GM23248 (cell line): ENCODE measurements at regions not wholly inside any gene's neighbourhood (a gene's known extent, or its start where the extent isn't known, plus 50 kb on each side); places are given as distances from the start of the nearest gene placed in this dataset.

Experiments
- DNase-seq: peaks from one replicate; pipeline ENCODE4 v3.0.0-alpha.2; 2015
- H2AFZ ChIP-seq: fragments of 200-600 bp; sonication (generic); 2 replicates; pipeline ENCODE4 v1.6.1; 2016; ENCODE audit warnings: antibody characterized with exemption
- H3F3A ChIP-seq: fragments of 200-600 bp; sonication (generic); 2 replicates; pipeline ENCODE4 v1.6.1; 2016; ENCODE audit warnings: mild to moderate bottlenecking, antibody characterized with exemption, mixed run types; ENCODE audit not compliant: insufficient read depth
- H3K27ac ChIP-seq: fragments of 200-600 bp; sonication (generic); 2 replicates; pipeline ENCODE4 v1.5.1; 2016; ENCODE audit warnings: mild to moderate bottlenecking
- H3K27me3 ChIP-seq: fragments of 200-600 bp; sonication (generic); replicated peaks from 2 replicates; pipeline ENCODE4 v1.6.1; 2016; ENCODE audit warnings: mild to moderate bottlenecking; ENCODE audit not compliant: insufficient read depth
- H3K36me3 ChIP-seq: fragments of 200-600 bp; sonication (generic); 2 replicates; pipeline ENCODE4 v1.6.1; 2016; ENCODE audit warnings: low read depth, mild to moderate bottlenecking
- H3K4me1 ChIP-seq: fragments of 200-600 bp; sonication (generic); 2 replicates; pipeline ENCODE4 v1.6.1; 2016; ENCODE audit warnings: mild to moderate bottlenecking; ENCODE audit not compliant: insufficient read depth
- H3K4me2 ChIP-seq: fragments of 200-600 bp; sonication (generic); one replicate; pipeline ENCODE4 v1.6.1; 2016; ENCODE audit warnings: mild to moderate bottlenecking; ENCODE audit not compliant: unreplicated experiment
- H3K4me3 ChIP-seq: fragments of 200-600 bp; sonication (generic); 2 replicates; pipeline ENCODE4 v1.5.1; 2016; ENCODE audit warnings: mild to moderate bottlenecking
- H3K79me2 ChIP-seq: fragments of 200-600 bp; sonication (generic); 2 replicates; pipeline ENCODE4 v1.6.1; 2016; ENCODE audit warnings: mild to moderate bottlenecking; ENCODE audit not compliant: insufficient read depth
- H3K9ac ChIP-seq: fragments of 200-600 bp; sonication (generic); 2 replicates; pipeline ENCODE4 v1.6.1; 2016; ENCODE audit warnings: mild to moderate bottlenecking
- H3K9me2 ChIP-seq: fragments of 200-600 bp; sonication (generic); 2 replicates; pipeline ENCODE4 v1.6.1; 2016; ENCODE audit warnings: mixed run types, mild to moderate bottlenecking, moderate library complexity; ENCODE audit not compliant: insufficient read depth
- H3K9me3 ChIP-seq: fragments of 200-600 bp; sonication (generic); one replicate; pipeline ENCODE4 v1.6.1; 2017; ENCODE audit warnings: low read depth
- H4K20me1 ChIP-seq: fragments of 200-600 bp; sonication (generic); 2 replicates; pipeline ENCODE4 v1.6.0; 2016; ENCODE audit not compliant: insufficient read depth
- EZH2 ChIP-seq: fragments of 200-600 bp; sonication (generic); IDR thresholded peaks from 2 replicates; pipeline ENCODE4 v1.6.1; 2018; ENCODE audit warnings: antibody characterized with exemption, mild to moderate bottlenecking; ENCODE audit not compliant: insufficient read depth, poor library complexity, severe bottlenecking
- EZH2phosphoT487 ChIP-seq: fragments of 200-600 bp; sonication (generic); IDR thresholded peaks from 2 replicates; pipeline ENCODE4 v1.6.1; 2018; ENCODE audit warnings: antibody characterized with exemption, moderate library complexity, mild to moderate bottlenecking, low read depth; ENCODE audit not compliant: insufficient read depth
- WGBS, 2 experiments: methylation state at CpG; one replicate each; pipeline ENCODE4 v1.1.6; 2015 to 2017; ENCODE audit warnings: low lambda C conversion rate in 2 of 2, low coverage in 1 of 2; ENCODE audit errors: missing lambda C conversion rate in 2 of 2; 5-methylcytosine and 5-hydroxymethylcytosine counted together
- in situ Hi-C: fragments of 300-500 bp; cut with MboI; formaldehyde crosslinking; loops from 2 replicates; pipeline ENCODE4 v1.15.0; 2020

GRCh38 chr13:82115391-82115790 is 1766.9 kb downstream of the SLITRK1 start:
- Histone ChIP-seq H3K27me3 (no peaks in the 10 kb centered on the region), H3K36me3 (no peaks in the 10 kb centered on the region), H3K4me1 (no peaks in the 10 kb centered on the region), H3K9me2 (no peaks in the 10 kb centered on the region; the same call in 1 of the 2 replicates), H3K4me3 (no peak overlapping the region), H2AFZ (no peak overlapping the region), H4K20me1 (no peaks in the 10 kb centered on the region), H3K4me2 (no peak overlapping the region), H3K9me3 (no peaks in the 10 kb centered on the region), H3F3A (no peaks in the 10 kb centered on the region), H3K79me2 (no peaks in the 10 kb centered on the region), H3K27ac (no peak overlapping the region), H3K9ac (no peak overlapping the region)
- 21 to 29% methylated on average over 3 of the region's 3 CpGs for WGBS, 2 experiments
- TF ChIP-seq EZH2phosphoT487, result no peak
- no peak for TF ChIP-seq EZH2
- in situ Hi-C loops, result no loop called here
- DNase-seq, result no peak

GRCh38 chr13:82096256-82096655 is 1755.3 kb upstream of the SPRY2 start:
- in situ Hi-C loops, result no loop called here
- no peak overlapping the region for H3K9ac ChIP-seq
- H3K36me3 ChIP-seq, result no peaks in the 10 kb centered on the region
- H3K27ac ChIP-seq, result no peak overlapping the region
- H3F3A ChIP-seq, result no peaks in the 10 kb centered on the region
- H3K9me3 ChIP-seq, result no peaks in the 10 kb centered on the region
- no peaks in the 10 kb centered on the region for H3K4me1 ChIP-seq
- no peaks in the 10 kb centered on the region for H3K27me3 ChIP-seq
- DNase-seq, result no peak
- no peak overlapping the region for H2AFZ ChIP-seq
- H4K20me1 ChIP-seq, result no peaks in the 10 kb centered on the region
- 43 to 49% methylated on average over 5 of the region's 5 CpGs for WGBS, 2 experiments
- H3K4me2 ChIP-seq, result no peak overlapping the region
- H3K79me2 ChIP-seq, result no peaks in the 10 kb centered on the region
- TF ChIP-seq EZH2 (no peak), EZH2phosphoT487 (no peak)
- H3K9me2 ChIP-seq, result no peaks in the 10 kb centered on the region
- H3K4me3 ChIP-seq, result no peak overlapping the region

GRCh38 chr13:82092312-82092711 is 1751.4 kb upstream of the SPRY2 start:
- in situ Hi-C loops, result no loop called here
- TF ChIP-seq EZH2, result no peak
- no peak for TF ChIP-seq EZH2phosphoT487

GRCh38 chr13:82088781-82089180 is 1747.9 kb upstream of the SPRY2 start:
- no peak overlapping the region for H3K4me3 ChIP-seq
- 0% methylated on average over 1 of the region's 1 CpG for WGBS, 2 experiments
- H3F3A ChIP-seq, result no peaks in the 10 kb centered on the region
- no peaks in the 10 kb centered on the region for H3K9me2 ChIP-seq
- no peak for DNase-seq
- no peak for TF ChIP-seq EZH2
- TF ChIP-seq EZH2phosphoT487, result no peak
- in situ Hi-C loops, result no loop called here
- no peak overlapping the region for H2AFZ ChIP-seq
- H3K4me2 ChIP-seq, result no peak overlapping the region
- no peaks in the 10 kb centered on the region for H4K20me1 ChIP-seq
- no peaks in the 10 kb centered on the region for H3K4me1 ChIP-seq
- no peak overlapping the region for H3K27ac ChIP-seq
- no peaks in the 10 kb centered on the region for H3K79me2 ChIP-seq
- H3K9me3 ChIP-seq, result no peaks in the 10 kb centered on the region
- no peaks in the 10 kb centered on the region for H3K36me3 ChIP-seq
- H3K9ac ChIP-seq, result no peak overlapping the region
- no peaks in the 10 kb centered on the region for H3K27me3 ChIP-seq

More at GRCh38 chr13:82092312-82092711, 1751.4 kb upstream of the SPRY2 start:
- WGBS, 2 experiments, result 45 to 46% methylated on average over 3 of the region's 3 CpGs
- no peaks in the 10 kb centered on the region for H3F3A ChIP-seq
- no peak overlapping the region for H3K27ac ChIP-seq
- H3K9me3 ChIP-seq, result no peaks in the 10 kb centered on the region
- H3K79me2 ChIP-seq, result no peaks in the 10 kb centered on the region
- no peaks in the 10 kb centered on the region for H4K20me1 ChIP-seq
- H3K36me3 ChIP-seq, result no peaks in the 10 kb centered on the region
- H3K9ac ChIP-seq, result no peak overlapping the region
- H2AFZ ChIP-seq, result no peak overlapping the region
- no peak for DNase-seq
- no peak overlapping the region for H3K4me2 ChIP-seq
- no peaks in the 10 kb centered on the region for H3K4me1 ChIP-seq
- H3K27me3 ChIP-seq, result no peaks in the 10 kb centered on the region
- no peaks in the 10 kb centered on the region for H3K9me2 ChIP-seq
- H3K4me3 ChIP-seq, result no peak overlapping the region

GRCh38 chr13:82076496-82076895 is 1735.6 kb upstream of the SPRY2 start:
- Histone ChIP-seq H3K9ac (no peak overlapping the region), H3F3A (no peaks in the 10 kb centered on the region), H3K27me3 (no peaks in the 10 kb centered on the region), H2AFZ (no peak overlapping the region), H3K4me1 (no peaks in the 10 kb centered on the region), H3K9me2 (no peaks in the 10 kb centered on the region), H3K9me3 (no peaks in the 10 kb centered on the region), H3K4me2 (no peak overlapping the region), H3K27ac (no peak overlapping the region), H3K4me3 (no peak overlapping the region), H3K36me3 (no peaks in the 10 kb centered on the region), H4K20me1 (no peaks in the 10 kb centered on the region), H3K79me2 (no peaks in the 10 kb centered on the region)
- no peak for DNase-seq
- TF ChIP-seq EZH2 (no peak), EZH2phosphoT487 (no peak)
- WGBS, 2 experiments, result 22 to 24% methylated on average over 5 of the region's 5 CpGs
- in situ Hi-C loops, result no loop called here
